IPS-NIHi7 (cell line): ENCODE measurements at regions not wholly inside any gene's neighbourhood (a gene's known extent, or its start where the extent isn't known, plus 50 kb on each side); places are given as distances from the start of the nearest gene placed in this dataset.
A peak's percentile ranks its signal among the peaks of the same experiment; 100 is the strongest.

Experiments used
- DNase-seq: peaks from one replicate; pipeline ENCODE4 v3.0.0; 2012; ENCODE audit warnings: mixed read lengths; ENCODE audit errors: extremely low spot score

DNA sequence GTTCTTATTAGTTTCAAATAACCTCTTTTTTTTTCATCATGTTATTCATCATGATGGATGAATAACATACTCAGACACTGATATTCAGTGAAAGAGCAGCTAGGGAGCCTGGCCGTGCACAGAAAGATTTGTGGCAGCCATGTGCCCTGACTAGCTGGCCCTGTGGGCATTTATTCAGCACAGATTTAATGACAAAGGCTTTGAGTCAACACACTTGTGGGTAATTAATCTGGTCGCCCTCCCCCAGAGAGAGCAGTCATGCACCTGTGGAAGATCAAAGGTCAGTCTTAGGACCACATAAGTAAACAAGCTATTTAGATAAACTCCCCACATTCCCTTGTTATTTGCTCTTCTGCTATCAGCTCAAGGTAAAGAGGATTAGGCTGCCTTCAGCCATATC is 153.2 kb upstream of the HMCN1 start:
- no peak for DNase-seq

DNA sequence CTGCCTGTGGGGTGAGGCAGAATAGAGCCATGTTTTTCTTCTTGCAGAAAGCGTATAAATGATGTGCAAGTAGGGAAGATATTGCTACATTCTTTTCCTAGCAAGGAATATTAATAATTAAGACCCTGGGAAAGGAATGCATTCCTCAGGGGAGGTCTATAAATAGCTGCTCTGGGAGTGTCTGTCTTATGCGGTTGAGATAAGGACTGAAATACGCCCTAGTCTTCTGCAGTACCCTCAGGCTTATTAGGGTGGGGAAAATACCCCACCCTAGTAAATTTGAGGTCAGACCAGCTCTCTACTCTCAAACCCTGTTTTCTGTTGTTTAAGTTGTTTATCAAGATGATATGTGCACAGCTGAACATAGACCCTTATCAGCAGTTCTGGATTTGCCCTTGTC is 155.9 kb upstream of the HMCN1 start:
- DNase-seq: no peak

- no peak for DNase-seq
Observed at GRCh38 chr1:185574139-185574875, 159.9 kb upstream of the HMCN1 start.

DNA sequence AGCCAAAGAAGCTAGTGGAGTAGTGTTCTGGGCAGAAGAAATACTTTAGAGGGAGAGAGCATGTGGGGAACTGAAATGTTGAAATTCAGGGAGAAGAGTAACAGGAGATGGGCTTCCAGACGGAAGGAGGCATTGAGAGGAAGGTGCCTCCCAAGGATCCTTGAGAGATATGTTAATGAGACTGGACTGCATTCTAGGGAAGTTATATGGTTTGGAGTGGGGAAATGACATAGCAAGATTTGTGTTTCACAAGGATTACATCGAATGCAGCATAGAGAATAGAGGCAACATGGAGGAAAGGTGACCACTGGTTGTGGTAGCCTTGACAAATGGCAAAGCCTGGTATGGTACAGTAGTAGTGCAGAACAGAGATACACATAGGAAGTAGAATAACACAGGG is 160.5 kb upstream of the HMCN1 start:
- no peak for DNase-seq

GRCh38 chr1:185573162-185573561 is 161.0 kb upstream of the HMCN1 start:
- no peak for DNase-seq

GRCh38 chr1:185570962-185571361 is 163.2 kb upstream of the HMCN1 start:
- DNase-seq: no peak

- no peak for DNase-seq
Observed at GRCh38 chr1:185568155-185569123, 165.8 kb upstream of the HMCN1 start.

DNA sequence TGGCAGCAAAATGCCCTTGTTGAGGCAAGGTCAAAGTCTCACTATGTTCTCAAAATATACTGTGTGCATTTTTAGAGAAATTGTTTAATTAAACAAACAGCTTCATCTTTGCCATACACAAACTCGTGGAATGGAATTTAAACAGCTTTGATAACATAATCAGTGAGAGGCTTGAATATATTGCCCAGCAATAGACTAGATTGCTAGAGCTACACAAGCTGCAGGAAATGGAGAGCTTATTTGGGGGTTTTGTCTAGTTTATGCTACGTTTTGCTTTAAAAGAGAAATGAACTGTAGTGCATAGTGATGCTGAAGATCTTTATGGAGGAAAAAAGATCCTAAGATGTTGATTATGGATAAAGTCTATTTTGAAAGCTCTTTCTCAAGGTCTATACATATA is 166.8 kb upstream of the HMCN1 start:
- DNase-seq: no peak

GRCh38 chr1:185566995-185567394 is 167.2 kb upstream of the HMCN1 start:
- DNase-seq: no peak

- DNase-seq: peak; percentile 14
Observed at GRCh38 chr1:185565302-185565701, 168.9 kb upstream of the HMCN1 start.

DNA sequence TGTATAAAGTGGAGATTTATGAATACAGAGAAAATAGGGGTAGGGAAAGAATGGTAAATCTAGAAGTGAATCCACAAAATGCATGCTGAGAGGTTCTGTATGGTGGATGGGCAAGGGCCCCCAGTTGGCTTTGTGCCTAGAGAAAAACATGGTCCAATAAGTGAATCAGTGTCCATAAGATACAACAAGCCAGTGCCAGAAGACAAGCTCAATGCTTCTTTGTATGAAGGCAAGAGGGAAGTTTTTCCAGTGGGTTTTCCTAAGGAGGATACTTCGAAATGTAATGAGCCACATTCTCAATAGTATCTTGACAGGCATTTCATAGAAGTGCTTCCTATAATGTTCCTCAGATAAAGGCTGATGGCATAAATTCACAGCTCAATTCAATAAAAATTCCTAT is 169.4 kb upstream of the HMCN1 start:
- no peak for DNase-seq

GRCh38 chr1:185562461-185563359 is 171.5 kb upstream of the HMCN1 start:
- no peak for DNase-seq

DNA sequence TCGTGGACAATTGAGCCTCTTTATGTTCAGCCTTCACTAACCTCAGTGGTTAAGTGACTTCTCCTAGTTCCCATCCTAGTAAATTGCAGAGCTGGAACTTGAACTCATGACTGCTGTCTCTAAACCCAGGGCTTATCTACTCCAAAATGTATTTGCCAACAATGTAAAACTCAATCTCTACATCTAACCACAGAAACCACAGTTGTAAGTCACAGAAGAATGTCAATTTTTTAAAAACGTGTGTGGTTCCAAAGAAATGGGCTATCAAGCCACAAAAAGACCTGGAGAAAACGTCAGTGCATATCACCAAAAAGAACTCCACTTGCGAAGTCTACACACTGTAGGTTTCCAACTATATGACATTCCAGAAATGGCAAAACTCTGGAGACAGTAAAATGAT is 172.6 kb upstream of the HMCN1 start:
- DNase-seq: no peak

- no peak for DNase-seq
Observed at GRCh38 chr1:185560760-185561159, 173.4 kb upstream of the HMCN1 start.

DNA sequence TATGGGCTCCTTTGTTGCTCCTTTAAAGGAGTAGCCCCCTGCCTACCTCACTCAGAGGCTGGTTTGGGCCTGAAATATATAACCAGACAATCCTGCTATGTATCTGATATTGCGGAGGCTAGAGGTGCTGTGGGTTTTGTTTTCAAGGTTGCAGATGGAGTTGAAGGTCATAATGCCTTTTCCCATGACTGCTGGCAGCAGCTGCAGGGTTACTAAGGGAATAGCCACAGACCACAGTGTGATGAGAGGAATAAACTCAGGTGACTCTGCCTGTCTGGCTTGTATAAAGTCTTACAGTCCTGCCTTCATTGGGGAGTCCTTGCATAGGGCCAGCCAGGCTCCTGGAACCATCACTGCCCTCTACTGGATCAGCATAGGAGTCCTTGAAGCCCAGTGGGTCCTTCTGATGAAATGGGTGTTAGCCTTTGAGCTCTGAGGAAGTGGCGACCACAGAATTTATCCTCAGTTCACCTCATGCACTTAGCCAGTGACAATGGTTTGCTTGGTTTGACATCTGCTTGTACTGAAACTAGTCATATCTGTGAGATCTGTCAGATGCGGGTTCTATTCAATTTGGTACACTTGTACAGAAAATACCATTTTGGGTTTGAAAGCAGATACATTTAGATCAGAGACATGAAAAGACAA is 174.4 kb upstream of the HMCN1 start:
- DNase-seq: peak; percentile 87

- DNase-seq: no peak
Observed at GRCh38 chr1:185559151-185559550, 175.0 kb upstream of the HMCN1 start.

DNA sequence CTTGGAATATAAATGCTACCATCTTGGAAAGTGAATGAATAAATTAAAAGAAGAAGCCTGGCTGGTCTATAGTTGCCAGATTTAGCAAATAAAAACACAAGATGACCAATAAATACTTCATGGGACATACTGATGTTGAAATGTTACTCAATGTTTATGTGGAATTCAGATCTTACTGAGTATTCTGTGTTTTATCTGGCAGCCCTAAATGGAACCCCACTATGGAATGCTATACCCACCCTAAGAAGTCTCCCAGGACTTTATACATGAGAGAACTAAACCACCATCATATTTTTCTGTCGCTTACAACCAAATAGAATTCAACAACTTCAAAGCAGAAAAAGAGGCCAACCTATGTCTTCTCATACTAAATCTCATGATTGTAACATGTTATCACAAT is 177.6 kb upstream of the HMCN1 start:
- DNase-seq: no peak

DNA sequence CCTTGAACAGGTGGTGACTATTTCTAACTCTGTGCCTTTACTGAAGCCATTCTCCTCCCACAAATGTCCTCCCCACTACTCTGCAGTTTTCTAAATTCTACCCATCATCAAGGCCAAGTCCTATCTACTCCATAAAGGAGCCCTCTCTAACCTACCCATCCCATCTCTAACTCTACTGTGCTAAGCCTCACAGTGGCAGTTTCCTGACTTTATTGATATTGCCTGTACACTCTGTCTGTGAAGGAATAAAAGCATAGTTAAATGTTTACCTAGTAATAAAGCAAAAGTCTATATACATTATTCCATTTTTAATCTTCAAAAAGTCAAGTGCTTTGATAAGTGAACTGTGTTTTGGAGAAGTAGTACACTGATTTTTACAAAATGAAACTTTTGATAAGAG is 178.4 kb upstream of the HMCN1 start:
- DNase-seq: no peak

DNA sequence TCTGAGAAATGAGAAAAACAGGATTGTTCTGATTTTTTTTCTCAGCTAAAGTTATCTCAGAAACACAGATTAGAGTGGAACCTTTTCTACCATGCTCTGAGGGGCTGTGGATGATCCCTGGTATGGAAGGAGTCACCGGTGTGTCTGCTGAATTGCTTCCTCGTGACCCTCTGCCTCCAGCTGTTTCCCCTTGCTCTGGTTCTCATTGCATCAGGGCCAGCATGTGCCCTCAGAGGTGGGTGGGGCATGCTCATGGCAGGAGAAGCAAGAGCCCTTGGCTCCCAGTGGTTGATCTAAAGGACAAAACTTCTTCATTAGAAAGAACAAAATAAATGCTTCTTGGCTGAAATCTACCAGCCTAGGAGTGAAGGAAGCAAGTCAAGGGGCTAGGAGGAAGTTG is 183.2 kb upstream of the HMCN1 start:
- DNase-seq: no peak

- no peak for DNase-seq
Observed at GRCh38 chr1:185549906-185550305, 184.3 kb upstream of the HMCN1 start.

- DNase-seq: no peak
Observed at GRCh38 chr1:185546029-185546428, 188.2 kb upstream of the HMCN1 start.
